Heart left ventricle (tissue), 16 donors: ENCODE measurements at regions not wholly inside any gene's neighbourhood (a gene's known extent, or its start where the extent isn't known, plus 50 kb on each side); places are given as distances from the start of the nearest gene placed in this dataset.

Experiments used
- ATAC-seq, 4 donors: fragments of 200-7000 bp; cut with Tn5 transposase; one replicate each; pipeline ENCODE4 v1.9.1; 2020 to 2022; ENCODE audit warnings: moderate library complexity in 4 of 4, mild to moderate bottlenecking in 3 of 4, moderate number of reproducible peaks in 1 of 4
- DNase-seq, 5 donors: peaks; one replicate each; pipeline ENCODE4 v3.0.0-alpha.2; 2020
- H3K27ac ChIP-seq, 12 donors: fragments of 200-600 bp; sonication (generic) in 4 of 12; one replicate each; pipeline versions ENCODE4 v1.5.0 to v1.8.0; 2016 to 2022; ENCODE audit warnings: mild to moderate bottlenecking in 2 of 12
- H3K27me3 ChIP-seq, 9 donors: fragments of 200-600 bp; sonication (generic) in 2 of 9; one replicate each; pipeline versions ENCODE4 v1.5.1 to v1.8.0; 2016 to 2022; ENCODE audit warnings: mild to moderate bottlenecking in 3 of 9
- H3K36me3 ChIP-seq, 9 donors: fragments of 200-600 bp; sonication (generic) in 2 of 9; one replicate each; pipeline versions ENCODE4 v1.5.0 to v1.8.0; 2018 to 2022; ENCODE audit warnings: mild to moderate bottlenecking in 2 of 9
- H3K4me1 ChIP-seq, 12 donors: fragments of 200-600 bp; sonication (generic) in 4 of 12; one replicate each; pipeline versions ENCODE4 v1.5.0 to v1.8.0; 2016 to 2022; ENCODE audit warnings: mild to moderate bottlenecking in 3 of 12
- H3K4me3 ChIP-seq, 12 donors: fragments of 200-600 bp; sonication (generic) in 4 of 12; one replicate each; pipeline versions ENCODE4 v1.5.0 to v1.8.0; 2017 to 2022; ENCODE audit warnings: mild to moderate bottlenecking in 9 of 12, moderate library complexity in 4 of 12
- H3K9me3 ChIP-seq, 12 donors: fragments of 200-600 bp; sonication (generic) in 4 of 12; one replicate each; pipeline versions ENCODE4 v1.5.0 to v1.8.0; 2016 to 2022; ENCODE audit warnings: mild to moderate bottlenecking in 1 of 12
- POLR2A ChIP-seq, 2 donors: fragments of 450-650 bp; IDR thresholded peaks; one replicate each; pipeline ENCODE4 v1.6.1; 2017; ENCODE audit warnings: antibody characterized with exemption in 2 of 2, mild to moderate bottlenecking in 2 of 2, moderate library complexity in 2 of 2
- WGBS, 4 donors: extraction: QIAGEN DNeasy Blood & Tissue Kit in 2 of 4; methylation state at CpG; one replicate each; pipeline versions ENCODE4 v1.1.5 to v1.1.7; 2013 to 2018; 5-methylcytosine and 5-hydroxymethylcytosine counted together
- intact Hi-C, 10 donors: fragments of 100-400 bp; cut with DNase I; formaldehyde crosslinking; loops; one replicate each; pipeline versions ENCODE4 v1.11.1 to v1.14.2; 2022
- TF ChIP-seq, protein P1 (sequence below), 12 donors: fragments of 200-600 bp; sonication (generic) in 4 of 12; IDR thresholded peaks; one replicate each; pipeline versions ENCODE4 v1.5.0 to v1.8.0; 2018 to 2022; ENCODE audit warnings: antibody characterized with exemption in 12 of 12, mild to moderate bottlenecking in 5 of 12
- donor health status: ischemic (EF 13 %, LVEDD 7.1; RV severe dilation, severe dysfunction).
- donor health status: healthy with polysubstance abuse.
- donor health status: DM: no; HTN: yes; CAD: no.
- donor health status: DM: no; HTN: no; CAD: no.
- donor health status: ischemic (EF 25% LVEDD 6.9; RV normal size, moderate dysfunction).
- donor health status: ischemic (EF 25% LVEDD 5.7; RV mildly dilated, moderate dysfunction).
- donor health status: healthy.
- donor health status: DM: yes; HTN: yes; CAD: no.
- donor health status: ischemic (EF 35%, LVEDD 5.7; RV mildly dilated, moderate dysfunction).
- donor health status: nonischemic (EF 11% LVEDD 7.7; RV severe dilation, severe dysfunction).
- donor health status: DM: yes; HTN: yes; CAD: no.
- donor health status: PGD.
- donor health status: ischemic (EF 29% LVEDD 5.4; RV normal size, mild dysfunction).
- donor health status: nonischemic (EF 23%, LVEDD 6.1; RV moderate dilation, normal function).

- peaks cover 0 to 49% (median 30%) of the 10 kb centered on the region in 12 donors for H3K4me1 ChIP-seq
- intact Hi-C loops = loop anchor here in 5 of 10 donors (1.0 to 10.0 kb wide), 8 partner anchors 54 to 368 kb away; partner anchors contain the start of genes FGGY (in 3 of the 5) and JUN (in 1 of the 5)
- DNase-seq (peak; percentile 73 to 95 (median 78)), ATAC-seq (peak; percentile 88 to 98 (median 96))
- H3K27me3 ChIP-seq = no peaks in the 10 kb centered on the region
- no peak for TF ChIP-seq POLR2A (IDR thresholded peaks at IDR 0.05)
- TF ChIP-seq, protein P1, sequence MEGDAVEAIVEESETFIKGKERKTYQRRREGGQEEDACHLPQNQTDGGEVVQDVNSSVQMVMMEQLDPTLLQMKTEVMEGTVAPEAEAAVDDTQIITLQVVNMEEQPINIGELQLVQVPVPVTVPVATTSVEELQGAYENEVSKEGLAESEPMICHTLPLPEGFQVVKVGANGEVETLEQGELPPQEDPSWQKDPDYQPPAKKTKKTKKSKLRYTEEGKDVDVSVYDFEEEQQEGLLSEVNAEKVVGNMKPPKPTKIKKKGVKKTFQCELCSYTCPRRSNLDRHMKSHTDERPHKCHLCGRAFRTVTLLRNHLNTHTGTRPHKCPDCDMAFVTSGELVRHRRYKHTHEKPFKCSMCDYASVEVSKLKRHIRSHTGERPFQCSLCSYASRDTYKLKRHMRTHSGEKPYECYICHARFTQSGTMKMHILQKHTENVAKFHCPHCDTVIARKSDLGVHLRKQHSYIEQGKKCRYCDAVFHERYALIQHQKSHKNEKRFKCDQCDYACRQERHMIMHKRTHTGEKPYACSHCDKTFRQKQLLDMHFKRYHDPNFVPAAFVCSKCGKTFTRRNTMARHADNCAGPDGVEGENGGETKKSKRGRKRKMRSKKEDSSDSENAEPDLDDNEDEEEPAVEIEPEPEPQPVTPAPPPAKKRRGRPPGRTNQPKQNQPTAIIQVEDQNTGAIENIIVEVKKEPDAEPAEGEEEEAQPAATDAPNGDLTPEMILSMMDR (IDR thresholded peaks at IDR 0.05) = no peak
- H3K9me3 ChIP-seq = no peaks in the 10 kb centered on the region
- WGBS, 4 donors = 2 to 5% (median 4%) methylated on average over 4 of the region's 4 CpGs
- H3K27ac ChIP-seq = peak overlapping the region; percentile 19 to 94 (median 88)
- H3K4me3 ChIP-seq = peak overlapping the region in 8 of 12 donors; percentile 16 to 45 (median 28)
- no peaks in the 10 kb centered on the region for H3K36me3 ChIP-seq
These were observed 146.1 kb upstream of the FGGY start for GRCh38 chr1:59150577-59151386.

DNA sequence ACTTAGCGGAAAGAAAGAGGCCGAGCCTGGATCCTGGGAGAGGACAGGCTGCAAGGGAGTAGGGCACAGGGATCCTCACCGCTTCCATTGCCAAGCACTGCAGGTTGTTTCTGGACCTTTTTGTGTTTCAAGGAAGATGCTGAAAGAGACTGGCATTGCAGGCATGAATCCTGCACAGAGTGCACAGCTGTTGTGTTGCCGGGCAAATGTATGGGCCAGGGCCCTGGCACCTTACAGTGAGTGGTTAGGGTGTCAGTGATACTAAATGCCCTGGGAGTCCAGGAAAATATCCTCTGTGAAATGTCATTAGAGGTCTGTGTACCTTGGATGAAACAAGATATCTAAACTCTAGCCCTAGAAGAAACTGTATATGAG is 145.5 kb upstream of the FGGY start:
- peak in 2 of 4 donors; percentile 3 to 20 for ATAC-seq
- no peaks in the 10 kb centered on the region for H3K27me3 ChIP-seq
- 22 to 35% (median 30%) methylated on average over 4 of the region's 4 CpGs for WGBS, 4 donors
- H3K4me1 ChIP-seq = peaks cover 0 to 47% (median 29%) of the 10 kb centered on the region in 12 donors
- no peak for DNase-seq
- no peaks in the 10 kb centered on the region for H3K36me3 ChIP-seq
- peak overlapping the region; percentile 19 to 94 (median 88) for H3K27ac ChIP-seq
- intact Hi-C loops = loop anchor here in 5 of 10 donors (1.0 to 10.0 kb wide), 8 partner anchors 53 to 369 kb away; partner anchors contain the start of genes FGGY (in 3 of the 5) and JUN (in 1 of the 5)
- no peak for TF ChIP-seq POLR2A (IDR thresholded peaks at IDR 0.05)
- TF ChIP-seq, protein P1 (IDR thresholded peaks at IDR 0.05) = no peak
- H3K4me3 ChIP-seq = peak overlapping the region in 7 of 12 donors; percentile 16 to 45 (median 29)
- H3K9me3 ChIP-seq = no peaks in the 10 kb centered on the region

DNA sequence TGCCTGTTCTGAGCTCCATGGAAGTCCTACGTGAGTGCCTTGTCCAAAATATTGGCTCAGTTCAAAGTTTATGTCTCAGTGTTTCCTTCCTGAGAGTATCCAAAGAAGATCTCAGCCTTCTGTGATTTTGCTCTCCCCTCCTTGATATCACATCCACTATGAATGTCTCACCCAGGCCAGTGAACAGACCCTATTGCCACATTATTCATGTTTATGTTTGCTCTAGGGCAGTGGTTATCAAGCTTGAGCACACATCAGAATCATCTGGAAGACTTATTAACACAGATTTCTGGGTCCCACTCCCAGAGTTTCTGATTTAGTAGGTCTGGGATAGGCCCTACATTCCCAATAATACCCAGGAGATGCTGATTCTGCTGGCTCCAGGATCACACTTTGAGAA is 145.0 kb upstream of the FGGY start:
- ATAC-seq (no peak), DNase-seq (no peak)
- H3K4me3 ChIP-seq = no peak overlapping the region
- H3K4me1 ChIP-seq = peaks cover 0 to 49% (median 30%) of the 10 kb centered on the region in 12 donors
- no peak for TF ChIP-seq POLR2A (IDR thresholded peaks at IDR 0.05)
- TF ChIP-seq, protein P1 (IDR thresholded peaks at IDR 0.05) = no peak
- no peaks in the 10 kb centered on the region for H3K9me3 ChIP-seq
- H3K27ac ChIP-seq = peak overlapping the region; percentile 19 to 94 (median 88)
- no peaks in the 10 kb centered on the region for H3K27me3 ChIP-seq
- WGBS, 4 donors = 29 to 57% (median 44%) methylated on average over 1 of the region's 1 CpG
- intact Hi-C loops = loop anchor here in 5 of 10 donors (1.0 to 10.0 kb wide), 8 partner anchors 53 to 370 kb away; partner anchors contain the start of genes FGGY (in 3 of the 5) and JUN (in 1 of the 5)
- no peaks in the 10 kb centered on the region for H3K36me3 ChIP-seq

- Histone ChIP-seq H3K36me3 (no peaks in the 10 kb centered on the region), H3K9me3 (no peaks in the 10 kb centered on the region), H3K27me3 (no peaks in the 10 kb centered on the region), H3K4me3 (no peak overlapping the region), H3K4me1 (peaks cover 0 to 48% (median 29%) of the 10 kb centered on the region in 12 donors), H3K27ac (peak overlapping the region in 7 of 12 donors; percentile 79 to 94 (median 89))
- intact Hi-C loops = loop anchor here in 4 of 10 donors (5.0 to 10.0 kb wide), 5 partner anchors 52 to 370 kb away; partner anchors contain the start of genes FGGY (in 1 of the 4) and JUN (in 1 of the 4)
- DNase-seq (no peak), ATAC-seq (no peak)
- no peak for TF ChIP-seq POLR2A (IDR thresholded peaks at IDR 0.05)
- TF ChIP-seq, protein P1 (IDR thresholded peaks at IDR 0.05) = no peak
- WGBS, 4 donors = 93 to 100% (median 96%) methylated on average over 1 of the region's 1 CpG
These were observed 144.4 kb upstream of the FGGY start for GRCh38 chr1:59152511-59152910.
